ENCODE measurements at regions not wholly inside any gene's neighbourhood (a gene's known extent, or its start where the extent isn't known, plus 50 kb on each side); places are given as distances from the start of the nearest gene placed in this dataset.

DNA sequence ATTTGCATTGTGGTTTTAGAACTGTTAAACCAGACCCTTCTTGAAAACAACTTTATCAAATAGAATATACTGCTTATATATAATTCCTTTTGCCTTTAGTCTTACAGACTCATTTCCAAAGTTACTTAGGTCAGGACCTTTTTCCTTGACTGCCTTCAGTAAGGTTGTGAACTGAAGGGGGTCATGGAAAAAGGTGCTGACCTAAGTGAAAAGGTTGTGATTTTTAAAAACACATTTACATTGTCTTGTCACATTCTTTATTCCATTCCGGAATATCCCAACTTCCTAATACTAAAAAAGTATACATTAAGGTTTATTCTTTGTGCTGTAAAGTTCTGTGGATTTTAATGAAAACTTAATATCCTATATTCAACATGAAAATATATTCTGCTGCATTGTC lies 581.4 kb downstream of the SOCS6 start:
- TF ChIP-seq ZNF274 (IDR thresholded peaks at IDR 0.05; ENCODE audit: low read depth, low read length) (no peak), YY1 (IDR thresholded peaks at IDR 0.05; ENCODE audit: insufficient read depth, insufficient read length) (no peak), SUZ12 (IDR thresholded peaks at IDR 0.05; ENCODE audit: extremely low read depth, insufficient read depth, insufficient read length) (no peak)
